SK-N-SH (cell line): ENCODE measurements at regions not wholly inside any gene's neighbourhood (a gene's known extent, or its start where the extent isn't known, plus 50 kb on each side); places are given as distances from the start of the nearest gene placed in this dataset.

Experiments used
- CTCF ChIP-seq: fragments of 200-600 bp; sonication (generic); IDR thresholded peaks from 2 replicates; pipeline ENCODE4 v1.6.1; 2017; ENCODE audit warnings: antibody characterized with exemption, mild to moderate bottlenecking, moderate library complexity
- ELF1 ChIP-seq: IDR thresholded peaks from 2 replicates; pipeline ENCODE4 v1.4.0; 2012
- EP300 ChIP-seq, 2 experiments: IDR thresholded peaks; 2 replicates each; pipeline versions ENCODE4 v1.4.0 to v1.6.1; 2012; ENCODE audit warnings: borderline replicate concordance in 1 of 2, low read depth in 1 of 2, low read length in 1 of 2
- EZH2phosphoT487 ChIP-seq: fragments of 200-600 bp; sonication (generic); IDR thresholded peaks from 2 replicates; pipeline ENCODE4 v1.6.1; 2017; ENCODE audit warnings: low read depth, mixed run types, mild to moderate bottlenecking, antibody characterized with exemption, moderate library complexity, borderline replicate concordance
- MAX ChIP-seq: IDR thresholded peaks from 2 replicates; pipeline ENCODE4 v1.4.0; 2012; ENCODE audit warnings: low read depth
- NFIC ChIP-seq: IDR thresholded peaks from 2 replicates; pipeline ENCODE4 v1.4.0; 2012; ENCODE audit warnings: borderline replicate concordance
- POLR2AphosphoS5 ChIP-seq: IDR thresholded peaks from 2 replicates; pipeline ENCODE4 v1.6.1; 2012; ENCODE audit warnings: low read depth, low read length
- RAD21 ChIP-seq: IDR thresholded peaks from 2 replicates; pipeline ENCODE4 v1.6.1; 2012; ENCODE audit warnings: mild to moderate bottlenecking, low read length
- RFX5 ChIP-seq: IDR thresholded peaks from 2 replicates; pipeline ENCODE4 v1.6.1; 2012; ENCODE audit warnings: mild to moderate bottlenecking, improper control_type of control experiment, low read length
- TAF1 ChIP-seq: IDR thresholded peaks from 2 replicates; pipeline ENCODE4 v1.6.1; 2012; ENCODE audit warnings: low read depth, mild to moderate bottlenecking, low read length, moderate library complexity, borderline replicate concordance
- USF2 ChIP-seq: fragments of 150-350 bp; IDR thresholded peaks from 2 replicates; pipeline ENCODE4 v1.6.1; 2017; ENCODE audit warnings: antibody characterized with exemption, low read length, low read depth, borderline replicate concordance
- YY1 ChIP-seq: IDR thresholded peaks from 2 replicates; pipeline ENCODE4 v1.4.0; 2012; ENCODE audit warnings: low read depth, mild to moderate bottlenecking

GRCh38 chr9:84456527-84456926, 116.0 kb upstream of the SLC28A3 start:
- TF ChIP-seq CTCF: no peak
- TF ChIP-seq NFIC: no peak
- TF ChIP-seq YY1: no peak
- TF ChIP-seq POLR2AphosphoS5: no peak
- no peak for TF ChIP-seq MAX
- no peak for TF ChIP-seq TAF1
- no peak for TF ChIP-seq USF2
- no peak for TF ChIP-seq EP300 (IDR thresholded peaks at IDR 0.05; ENCODE audit: borderline replicate concordance in 1 of 2, low read depth in 1 of 2, low read length in 1 of 2)
- TF ChIP-seq ELF1: no peak
- TF ChIP-seq EZH2phosphoT487: no peak
- TF ChIP-seq RAD21: no peak
- no peak for TF ChIP-seq RFX5
